Natural killer cell (primary cell): ENCODE measurements at regions not wholly inside any gene's neighbourhood (a gene's known extent, or its start where the extent isn't known, plus 50 kb on each side); places are given as distances from the start of the nearest gene placed in this dataset.

Experiments used
- ATAC-seq, 3 donors: fragments of 150-1000 bp in 2 of 3; fragments of 200-7000 bp in 1 of 3; cut with Tn5 transposase; 1 replicate in 1 of 3; 2 replicates in 2 of 3; pipeline ENCODE4 v1.10.0; 2021; ENCODE audit warnings: mild to moderate bottlenecking in 2 of 3, moderate library complexity in 2 of 3
- DNase-seq, 2 donors: peaks; one replicate each; pipeline versions ENCODE4 v3.0.0 to v3.0.0-alpha.2; 2013 to 2021; ENCODE audit warnings: mixed read lengths in 1 of 2
- H3K27ac ChIP-seq: one replicate; pipeline ENCODE4 v1.5.1; 2013; ENCODE audit warnings: mild to moderate bottlenecking, low read length
- H3K27me3 ChIP-seq: one replicate; pipeline ENCODE4 v1.6.1; 2013; ENCODE audit warnings: low read length; ENCODE audit not compliant: control insufficient read depth, insufficient read depth
- H3K36me3 ChIP-seq: one replicate; pipeline ENCODE4 v1.6.1; 2013; ENCODE audit warnings: low read length; ENCODE audit not compliant: control insufficient read depth, insufficient read depth
- H3K4me1 ChIP-seq: one replicate; pipeline ENCODE4 v1.6.1; 2013; ENCODE audit warnings: low read length; ENCODE audit not compliant: control insufficient read depth, insufficient read depth
- H3K4me3 ChIP-seq: one replicate; pipeline ENCODE4 v1.5.1; 2013; ENCODE audit warnings: low read length
- H3K9me3 ChIP-seq: one replicate; pipeline ENCODE4 v1.6.1; 2013; ENCODE audit warnings: low read length; ENCODE audit not compliant: control insufficient read depth, insufficient read depth
- H3K27ac Mint-ChIP-seq, 2 donors: one replicate each; pipeline ENCODE4 v1.8.0; 2022; ENCODE audit warnings: mild to moderate bottlenecking in 2 of 2, mixed read lengths in 2 of 2, moderate library complexity in 1 of 2
- H3K27me3 Mint-ChIP-seq, 2 donors: one replicate each; pipeline ENCODE4 v1.8.0; 2022; ENCODE audit warnings: low read depth in 2 of 2, mixed read lengths in 2 of 2
- H3K36me3 Mint-ChIP-seq: one replicate; pipeline ENCODE4 v1.8.0; 2022; ENCODE audit warnings: mixed read lengths
- H3K4me1 Mint-ChIP-seq, 2 donors: one replicate each; pipeline ENCODE4 v1.8.0; 2022; ENCODE audit warnings: mixed read lengths in 2 of 2
- H3K4me3 Mint-ChIP-seq: one replicate; pipeline ENCODE4 v1.8.0; 2022; ENCODE audit warnings: mild to moderate bottlenecking, moderate library complexity, mixed read lengths
- H3K9me3 Mint-ChIP-seq, 2 donors: one replicate each; pipeline ENCODE4 v1.8.0; 2022; ENCODE audit warnings: mixed read lengths in 2 of 2
- CTCF ChIP-seq: fragments of 200-600 bp; IDR thresholded peaks from one replicate; pipeline ENCODE4 v1.8.0; 2022; ENCODE audit warnings: antibody characterized with exemption
- WGBS: methylation state at CpG from one replicate; pipeline ENCODE4 v1.1.7; 2013; ENCODE audit warnings: missing lambda C conversion rate; ENCODE audit not compliant: insufficient coverage; 5-methylcytosine and 5-hydroxymethylcytosine counted together
- intact Hi-C: fragments of 100-400 bp; cut with micrococcal nuclease; formaldehyde crosslinking; loops from one replicate; pipeline ENCODE4 v1.14.2; 2022

DNA sequence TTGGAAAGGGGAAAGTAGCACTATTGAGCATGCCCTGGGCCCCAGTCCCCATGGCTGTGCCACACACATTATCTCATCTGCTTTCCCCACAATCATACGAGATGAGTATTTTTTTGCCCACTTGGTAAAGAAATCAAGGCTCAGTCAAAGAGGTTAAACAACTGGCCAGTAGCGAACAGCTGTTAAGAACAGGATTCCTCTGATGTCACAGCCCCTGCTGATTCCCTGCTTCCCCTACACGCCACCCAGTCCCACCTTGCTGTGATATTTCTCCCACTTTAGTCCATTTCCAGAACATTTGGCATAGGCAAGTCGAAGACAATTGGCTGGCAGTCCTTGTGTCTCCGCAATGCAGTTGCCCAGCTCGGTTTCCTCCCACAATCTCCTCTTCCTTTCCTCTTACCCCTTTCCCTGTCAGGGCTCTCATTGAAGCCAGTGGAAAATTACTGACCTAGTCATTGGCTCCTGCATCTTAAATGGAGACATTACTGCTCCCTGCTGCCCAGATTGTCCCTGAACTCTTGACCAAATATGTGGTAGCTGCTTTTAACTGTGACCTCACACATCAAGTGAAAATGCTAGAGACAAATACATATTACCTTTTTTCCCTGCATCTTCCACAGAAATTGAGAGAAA, 56.5 kb upstream of the EEPD1 start:
- DNase-seq (no peak), ATAC-seq (no peak)
- H3K4me3 Mint-ChIP-seq = no peak overlapping the region
- no peaks in the 10 kb centered on the region for H3K4me1 ChIP-seq
- H3K9me3 Mint-ChIP-seq = no peaks in the 10 kb centered on the region
- no peaks in the 10 kb centered on the region for H3K9me3 ChIP-seq
- H3K27me3 Mint-ChIP-seq = peaks cover 4 to 8% of the 10 kb centered on the region in 2 donors
- no peak for TF ChIP-seq CTCF
- no peak overlapping the region for H3K27ac ChIP-seq
- H3K36me3 ChIP-seq = no peaks in the 10 kb centered on the region
- intact Hi-C loops = no loop called here
- peaks cover 6% of the 10 kb centered on the region for H3K36me3 Mint-ChIP-seq
- 82% methylated on average over 6 of the region's 6 CpGs for WGBS
- no peaks in the 10 kb centered on the region for H3K27me3 ChIP-seq
- H3K4me3 ChIP-seq = no peak overlapping the region
- no peak overlapping the region for H3K27ac Mint-ChIP-seq
- H3K4me1 Mint-ChIP-seq = no peaks in the 10 kb centered on the region

DNA sequence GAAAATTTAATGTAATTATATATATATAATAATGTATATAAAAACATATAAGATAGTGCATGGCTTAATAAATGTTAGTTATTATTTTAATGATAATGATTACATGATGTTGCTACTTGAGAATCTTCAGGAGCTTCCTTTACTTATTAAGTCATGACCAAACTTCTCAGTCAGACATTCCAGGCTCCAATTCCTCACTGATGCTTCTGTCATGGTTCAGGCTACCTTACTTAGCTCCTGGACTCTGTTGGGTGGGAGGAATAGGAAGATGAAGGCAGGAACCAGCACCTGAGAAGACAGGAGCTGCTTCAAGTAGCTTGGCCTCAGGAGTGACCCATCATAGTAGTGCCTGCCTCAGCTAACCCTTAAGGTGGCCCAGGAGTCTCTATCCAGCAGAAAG, 55.0 kb upstream of the EEPD1 start:
- Mint-ChIP-seq H3K27me3 (peaks cover 4 to 8% of the 10 kb centered on the region in 2 donors), H3K9me3 (no peaks in the 10 kb centered on the region), H3K4me1 (no peaks in the 10 kb centered on the region), H3K36me3 (peaks cover 6% of the 10 kb centered on the region), H3K27ac (no peak overlapping the region), H3K4me3 (no peak overlapping the region)
- no peaks in the 10 kb centered on the region for H3K4me1 ChIP-seq
- intact Hi-C loops = no loop called here
- no peak for TF ChIP-seq CTCF
- H3K9me3 ChIP-seq = no peaks in the 10 kb centered on the region
- ATAC-seq (no peak), DNase-seq (no peak)
- H3K27me3 ChIP-seq = no peaks in the 10 kb centered on the region
- no peak overlapping the region for H3K4me3 ChIP-seq
- H3K36me3 ChIP-seq = no peaks in the 10 kb centered on the region
- H3K27ac ChIP-seq = no peak overlapping the region

DNA sequence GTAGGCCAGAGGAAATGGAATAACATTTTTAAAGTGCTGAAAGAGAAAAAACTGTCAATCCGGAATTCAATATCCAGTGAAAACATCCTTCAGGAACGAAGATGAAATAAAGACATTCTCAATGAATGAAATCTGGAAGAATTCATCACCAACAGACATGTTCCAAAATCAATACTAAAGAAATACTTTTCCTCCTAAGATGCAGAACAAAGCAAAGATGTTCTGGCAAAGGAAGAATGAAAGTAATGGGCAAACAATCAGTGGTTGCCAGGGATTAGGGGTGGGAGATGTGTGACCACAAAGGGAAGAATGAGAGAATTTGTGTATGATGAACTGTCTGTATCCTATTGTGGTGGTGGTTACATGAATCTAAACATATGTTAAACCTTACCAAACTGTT, 52.8 kb upstream of the EEPD1 start:
- H3K27ac ChIP-seq = no peak overlapping the region
- Mint-ChIP-seq H3K4me1 (no peaks in the 10 kb centered on the region), H3K27me3 (peaks cover 3 to 8% of the 10 kb centered on the region in 2 donors), H3K27ac (no peak overlapping the region), H3K36me3 (peaks cover 6% of the 10 kb centered on the region), H3K9me3 (no peaks in the 10 kb centered on the region), H3K4me3 (no peak overlapping the region)
- intact Hi-C loops = no loop called here
- H3K36me3 ChIP-seq = no peaks in the 10 kb centered on the region
- no peaks in the 10 kb centered on the region for H3K4me1 ChIP-seq
- H3K9me3 ChIP-seq = no peaks in the 10 kb centered on the region
- no peak for ATAC-seq
- H3K4me3 ChIP-seq = no peak overlapping the region
- no peak for DNase-seq
- 40% methylated on average over 1 of the region's 2 CpGs for WGBS
- no peak for TF ChIP-seq CTCF
- H3K27me3 ChIP-seq = no peaks in the 10 kb centered on the region

GRCh38 chr7:36100634-36101033, 52.4 kb upstream of the EEPD1 start:
- WGBS = 71% methylated on average over 1 of the region's 1 CpG
- Mint-ChIP-seq H3K27ac (no peak overlapping the region), H3K4me3 (no peak overlapping the region)

More at GRCh38 chr7:36100634-36101033, 52.4 kb upstream of the EEPD1 start:
- Mint-ChIP-seq H3K9me3 (no peaks in the 10 kb centered on the region), H3K4me1 (no peaks in the 10 kb centered on the region), H3K27me3 (peaks cover 0 to 8% of the 10 kb centered on the region in 2 donors), H3K36me3 (peaks cover 6% of the 10 kb centered on the region)
- no peaks in the 10 kb centered on the region for H3K9me3 ChIP-seq
- H3K36me3 ChIP-seq = no peaks in the 10 kb centered on the region
- no peaks in the 10 kb centered on the region for H3K4me1 ChIP-seq
- intact Hi-C loops = no loop called here
- no peaks in the 10 kb centered on the region for H3K27me3 ChIP-seq
- no peak for DNase-seq
- ATAC-seq = no peak
- H3K4me3 ChIP-seq = no peak overlapping the region
- TF ChIP-seq CTCF = no peak
- H3K27ac ChIP-seq = no peak overlapping the region
